Naive thymus-derived CD4-positive, alpha-beta T cell (primary cell): ENCODE measurements at regions not wholly inside any gene's neighbourhood (a gene's known extent, or its start where the extent isn't known, plus 50 kb on each side); places are given as distances from the start of the nearest gene placed in this dataset.

Source experiments
- ATAC-seq: fragments of 150-1000 bp; cut with Tn5 transposase; 2 replicates; pipeline ENCODE4 v1.10.0; 2021; ENCODE audit warnings: mild to moderate bottlenecking, moderate library complexity
- CTCF ChIA-PET: fragments of 350-600 bp; sonication (Branson Sonifier 250); formaldehyde crosslinking; loops from one replicate; lab custom pipeline; 2021; ENCODE audit warnings: antibody characterized with exemption; lab: Charles Lee
- POLR2A ChIA-PET: fragments of 350-600 bp; sonication (Branson Sonifier 250); formaldehyde crosslinking; loops from one replicate; lab custom pipeline; 2021; ENCODE audit warnings: antibody characterized with exemption, inconsistent platforms; lab: Charles Lee
- DNase-seq, 9 donors: peaks; one replicate each; pipeline versions ENCODE4 v3.0.0 to v3.0.0-alpha.2; 2020 to 2022; ENCODE audit warnings: mixed read lengths in 1 of 9
- H3K27ac ChIP-seq: one replicate; pipeline ENCODE4 v1.7.0; 2013; ENCODE audit warnings: mild to moderate bottlenecking, low read depth, low read length, moderate library complexity
- H3K27me3 ChIP-seq, 2 donors: one replicate each; pipeline ENCODE4 v1.7.0; 2013; ENCODE audit warnings: low read length in 2 of 2, mild to moderate bottlenecking in 2 of 2, moderate library complexity in 2 of 2; ENCODE audit not compliant: control insufficient read depth in 2 of 2, insufficient read depth in 2 of 2
- H3K36me3 ChIP-seq, 3 experiments: 1 replicate in 2 of 3; 2 replicates in 1 of 3; pipeline ENCODE4 v1.7.0; 2013; ENCODE audit warnings: low read length in 3 of 3, mild to moderate bottlenecking in 3 of 3, moderate library complexity in 1 of 3; ENCODE audit not compliant: insufficient read depth in 3 of 3, control insufficient read depth in 2 of 3
- H3K4me1 ChIP-seq, 2 donors: one replicate each; pipeline ENCODE4 v1.7.0; 2013; ENCODE audit warnings: low read length in 2 of 2, mild to moderate bottlenecking in 2 of 2, moderate library complexity in 1 of 2; ENCODE audit not compliant: control insufficient read depth in 2 of 2, insufficient read depth in 2 of 2
- H3K4me3 ChIP-seq: 2 replicates; pipeline ENCODE4 v1.7.0; 2013; ENCODE audit warnings: mild to moderate bottlenecking, low read length
- H3K9me3 ChIP-seq, 3 experiments: 1 replicate in 2 of 3; 2 replicates in 1 of 3; pipeline ENCODE4 v1.7.0; 2013; ENCODE audit warnings: low read length in 3 of 3; ENCODE audit not compliant: control insufficient read depth in 2 of 3
- H3K27ac Mint-ChIP-seq, 9 donors: one replicate each; pipeline ENCODE4 v1.8.0; 2020 to 2022; ENCODE audit warnings: mixed read lengths in 9 of 9, mild to moderate bottlenecking in 8 of 9, moderate library complexity in 5 of 9, inconsistent platforms in 2 of 9
- H3K27me3 Mint-ChIP-seq, 5 donors: one replicate each; pipeline ENCODE4 v1.8.0; 2021 to 2022; ENCODE audit warnings: mixed read lengths in 5 of 5, mild to moderate bottlenecking in 1 of 5
- H3K36me3 Mint-ChIP-seq, 5 donors: one replicate each; pipeline ENCODE4 v1.8.0; 2020 to 2022; ENCODE audit warnings: mixed read lengths in 5 of 5, mild to moderate bottlenecking in 3 of 5, inconsistent platforms in 1 of 5
- H3K4me1 Mint-ChIP-seq, 7 donors: one replicate each; pipeline ENCODE4 v1.8.0; 2020 to 2022; ENCODE audit warnings: mixed read lengths in 7 of 7, mild to moderate bottlenecking in 3 of 7, inconsistent platforms in 1 of 7
- H3K4me3 Mint-ChIP-seq, 10 donors: one replicate each; pipeline ENCODE4 v1.8.0; 2020 to 2022; ENCODE audit warnings: mild to moderate bottlenecking in 10 of 10, mixed read lengths in 10 of 10, moderate library complexity in 6 of 10, inconsistent platforms in 2 of 10
- H3K9me3 Mint-ChIP-seq, 11 donors: one replicate each; pipeline ENCODE4 v1.8.0; 2020 to 2022; ENCODE audit warnings: mixed read lengths in 11 of 11, mild to moderate bottlenecking in 4 of 11, inconsistent platforms in 1 of 11, moderate library complexity in 1 of 11
- intact Hi-C, 2 donors: fragments of 100-400 bp; cut with micrococcal nuclease; formaldehyde crosslinking; loops; one replicate each; pipeline ENCODE4 v1.15.1; 2023

DNA sequence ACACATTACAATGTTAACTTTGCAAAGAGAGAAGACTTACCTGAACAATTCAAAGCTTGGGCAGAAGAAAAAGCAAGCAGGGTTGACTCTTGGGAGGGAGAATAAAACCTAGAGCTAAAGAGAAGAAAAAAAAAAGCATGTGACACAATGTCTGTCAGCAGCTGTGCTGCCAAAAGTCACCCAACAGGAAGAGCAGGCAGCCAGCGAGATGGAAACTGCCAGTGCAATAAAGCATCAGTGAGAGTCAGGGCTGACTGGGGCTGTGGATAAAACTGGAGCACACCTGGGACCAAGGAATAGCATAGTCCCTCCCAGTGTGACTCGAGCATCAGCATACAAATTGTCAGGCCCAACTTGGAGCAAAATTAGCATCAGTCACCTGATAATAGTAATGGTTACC lies 65.0 kb upstream of the SLC22A15 start:
- no peaks in the 10 kb centered on the region for H3K4me1 ChIP-seq
- DNase-seq (no peak), ATAC-seq (no peak)
- ChIA-PET CTCF (no interaction called here), POLR2A (interaction anchor here (0.6 kb wide), 1 partner anchor 1497 kb away, joined by 3 read pairs; no protein-coding TSS in a partner anchor)
- intact Hi-C loops, result no loop called here
- Mint-ChIP-seq H3K4me1 (no peaks in the 10 kb centered on the region), H3K9me3 (peaks cover 0 to 1% (median 0%) of the 10 kb centered on the region in 11 donors), H3K36me3 (no peaks in the 10 kb centered on the region), H3K27ac (no peak overlapping the region), H3K4me3 (no peak overlapping the region), H3K27me3 (peaks cover 0 to 28% (median 13%) of the 10 kb centered on the region in 5 donors)
- no peak overlapping the region for H3K4me3 ChIP-seq
- H3K36me3 ChIP-seq, result no peaks in the 10 kb centered on the region
- H3K9me3 ChIP-seq, result no peaks in the 10 kb centered on the region
- no peaks in the 10 kb centered on the region for H3K27me3 ChIP-seq
- no peak overlapping the region for H3K27ac ChIP-seq

DNA sequence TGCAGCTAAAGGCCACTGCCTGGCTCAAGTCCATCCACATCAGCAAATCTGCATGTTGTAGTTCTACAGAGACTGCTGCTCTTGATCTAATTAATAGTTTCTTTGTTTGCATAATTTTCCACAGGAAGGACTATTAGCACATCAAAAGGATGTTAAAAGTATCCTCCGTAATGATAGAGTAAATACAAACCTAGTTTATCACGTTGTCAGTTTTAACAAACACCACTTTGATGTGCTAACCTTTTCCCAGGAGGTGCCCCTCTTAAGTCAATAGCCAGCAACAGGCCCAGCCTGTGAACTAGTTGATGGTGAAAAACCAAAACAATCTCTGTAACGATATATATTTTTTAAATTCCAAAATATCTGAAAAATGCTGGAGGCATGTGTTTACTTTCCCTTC lies 64.2 kb upstream of the SLC22A15 start:
- H3K4me3 Mint-ChIP-seq, result no peak overlapping the region
- peaks cover 0 to 2% (median 0%) of the 10 kb centered on the region in 11 donors for H3K9me3 Mint-ChIP-seq
- ChIA-PET POLR2A (no interaction called here), CTCF (no interaction called here)
- ATAC-seq (no peak), DNase-seq (no peak)
- no peaks in the 10 kb centered on the region for H3K4me1 ChIP-seq
- H3K27me3 ChIP-seq, result no peaks in the 10 kb centered on the region
- H3K27ac ChIP-seq, result no peak overlapping the region
- H3K36me3 Mint-ChIP-seq, result no peaks in the 10 kb centered on the region
- no peaks in the 10 kb centered on the region for H3K4me1 Mint-ChIP-seq
- peaks cover 0 to 22% (median 11%) of the 10 kb centered on the region in 5 donors for H3K27me3 Mint-ChIP-seq
- no peak overlapping the region for H3K27ac Mint-ChIP-seq
- no peaks in the 10 kb centered on the region for H3K36me3 ChIP-seq
- H3K9me3 ChIP-seq, result no peaks in the 10 kb centered on the region
- H3K4me3 ChIP-seq, result no peak overlapping the region
- intact Hi-C loops, result no loop called here

DNA sequence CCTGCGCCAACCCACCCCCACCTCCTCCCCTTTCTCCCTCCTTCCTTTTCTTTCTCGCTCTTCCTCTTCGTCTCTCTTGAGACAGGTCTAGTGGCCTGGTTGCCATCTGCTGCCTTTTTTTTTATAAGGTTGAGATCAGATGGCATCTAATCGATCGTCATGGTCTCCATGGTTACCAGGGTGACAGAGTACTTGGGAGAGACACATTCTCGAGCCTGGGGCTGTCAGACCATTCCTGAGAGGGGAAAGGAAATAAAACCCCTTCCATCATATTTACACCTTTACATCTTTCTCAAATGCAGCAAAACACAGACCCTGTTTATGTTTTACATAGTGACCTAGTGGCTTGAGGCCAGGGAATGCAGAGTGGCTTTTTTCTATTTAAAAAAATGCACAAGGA lies 53.5 kb upstream of the SLC22A15 start:
- Histone ChIP-seq H3K4me3 (no peak overlapping the region), H3K27ac (no peak overlapping the region), H3K27me3 (no peaks in the 10 kb centered on the region), H3K9me3 (no peaks in the 10 kb centered on the region), H3K4me1 (no peaks in the 10 kb centered on the region), H3K36me3 (no peaks in the 10 kb centered on the region)
- Mint-ChIP-seq H3K9me3 (no peaks in the 10 kb centered on the region), H3K27ac (no peak overlapping the region), H3K27me3 (peaks cover under 1 to 12% (median 4%) of the 10 kb centered on the region in 5 donors), H3K4me3 (no peak overlapping the region), H3K36me3 (no peaks in the 10 kb centered on the region), H3K4me1 (peaks cover 0 to 5% (median 0%) of the 10 kb centered on the region in 7 donors)
- intact Hi-C loops, result no loop called here
- CTCF ChIA-PET, result no interaction called here
- POLR2A ChIA-PET, result no interaction called here
- ATAC-seq (no peak), DNase-seq (no peak)

DNA sequence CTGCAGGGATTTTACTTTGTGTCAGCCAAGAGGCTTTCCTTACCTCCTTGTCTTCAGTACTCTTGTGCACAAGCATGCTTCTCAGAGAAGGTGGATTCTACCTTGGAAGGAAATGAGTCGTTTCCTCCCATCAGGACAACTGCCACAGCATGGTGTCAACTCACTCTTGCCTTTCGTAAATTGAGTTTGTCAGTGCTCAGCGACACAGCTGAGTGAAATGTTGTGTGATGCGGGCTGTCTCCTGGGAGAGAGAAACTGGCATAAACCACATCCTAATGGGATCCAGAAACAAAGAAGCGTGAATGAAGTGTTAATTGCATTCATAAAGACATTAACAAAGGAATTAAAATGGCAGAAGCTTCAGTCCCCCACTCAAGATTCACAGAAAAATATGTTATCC lies 51.5 kb upstream of the SLC22A15 start:
- no peak for DNase-seq
- POLR2A ChIA-PET, result no interaction called here
- H3K4me1 ChIP-seq, result no peaks in the 10 kb centered on the region
- H3K4me3 ChIP-seq, result no peak overlapping the region
- no peak overlapping the region for H3K27ac ChIP-seq
- Mint-ChIP-seq H3K4me3 (no peak overlapping the region), H3K9me3 (peaks cover 0 to 2% (median 0%) of the 10 kb centered on the region in 11 donors), H3K27ac (no peak overlapping the region), H3K36me3 (no peaks in the 10 kb centered on the region), H3K27me3 (peaks cover 0 to 9% (median 5%) of the 10 kb centered on the region in 5 donors), H3K4me1 (peaks cover 0 to 5% (median 0%) of the 10 kb centered on the region in 7 donors)
- H3K27me3 ChIP-seq, result no peaks in the 10 kb centered on the region
- no peak for ATAC-seq
- CTCF ChIA-PET, result no interaction called here
- H3K36me3 ChIP-seq, result no peaks in the 10 kb centered on the region
- intact Hi-C loops, result no loop called here
- no peaks in the 10 kb centered on the region for H3K9me3 ChIP-seq

GRCh38 chr1:115925467-115925866 lies 50.8 kb upstream of the SLC22A15 start:
- peaks cover 0 to 5% (median 0%) of the 10 kb centered on the region in 7 donors for H3K4me1 Mint-ChIP-seq
- Histone ChIP-seq H3K36me3 (no peaks in the 10 kb centered on the region), H3K27me3 (no peaks in the 10 kb centered on the region), H3K4me1 (no peaks in the 10 kb centered on the region), H3K27ac (no peak overlapping the region), H3K9me3 (no peaks in the 10 kb centered on the region), H3K4me3 (no peak overlapping the region)
- peaks cover 0 to 2% (median 0%) of the 10 kb centered on the region in 11 donors for H3K9me3 Mint-ChIP-seq
- POLR2A ChIA-PET, result no interaction called here
- peaks cover under 1 to 9% (median 6%) of the 10 kb centered on the region in 5 donors for H3K27me3 Mint-ChIP-seq
- no peaks in the 10 kb centered on the region for H3K36me3 Mint-ChIP-seq
- no peak overlapping the region for H3K4me3 Mint-ChIP-seq
- ATAC-seq (no peak), DNase-seq (no peak)
- CTCF ChIA-PET, result no interaction called here
- H3K27ac Mint-ChIP-seq, result no peak overlapping the region
- intact Hi-C loops, result no loop called here
